AG10803 (cell line): ENCODE measurements at regions not wholly inside any gene's neighbourhood (a gene's known extent, or its start where the extent isn't known, plus 50 kb on each side); places are given as distances from the start of the nearest gene placed in this dataset.
"Not testable (repeated sequence)": the region's sequence is repeated elsewhere in the genome, so short reads cannot be mapped to it uniquely, and the experiment has no call there.

ENCODE experiments used
- DNase-seq: peaks from one replicate; pipeline ENCODE4 v3.0.0; 2010; ENCODE audit warnings: low read depth
- H3K4me3 ChIP-seq: 2 replicates; pipeline ENCODE4 v1.5.1; 2011; ENCODE audit warnings: mild to moderate bottlenecking, low read length, control low read depth
- TF ChIP-seq, protein P1 (sequence below): conservative IDR thresholded peaks from 2 replicates; pipeline ENCODE4 v1.5.1; 2011; ENCODE audit warnings: mild to moderate bottlenecking, low read length, control low read depth, inconsistent platforms

DNA sequence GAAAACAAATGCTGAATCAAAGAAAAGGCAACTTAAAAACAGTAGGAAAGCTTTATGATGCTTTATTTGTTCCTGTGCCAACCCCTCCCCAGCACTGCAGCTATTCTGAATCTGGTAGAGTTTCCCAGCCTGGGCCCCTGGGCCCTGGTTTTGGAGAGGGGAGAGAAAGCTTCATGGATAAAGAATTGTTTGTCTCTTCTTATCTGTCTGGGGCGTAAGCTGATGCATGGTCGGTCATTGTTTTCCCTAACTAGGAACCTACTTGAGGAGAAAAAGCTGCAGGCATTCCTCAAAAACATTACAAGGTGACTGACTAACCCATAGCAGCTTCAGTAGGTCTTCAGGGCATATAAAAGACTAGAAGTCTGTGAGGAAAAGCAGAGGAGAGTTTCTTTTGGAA lies 758.1 kb upstream of the EPHA7 start:
- H3K4me3 ChIP-seq: no peak overlapping the region
- TF ChIP-seq, protein P1, sequence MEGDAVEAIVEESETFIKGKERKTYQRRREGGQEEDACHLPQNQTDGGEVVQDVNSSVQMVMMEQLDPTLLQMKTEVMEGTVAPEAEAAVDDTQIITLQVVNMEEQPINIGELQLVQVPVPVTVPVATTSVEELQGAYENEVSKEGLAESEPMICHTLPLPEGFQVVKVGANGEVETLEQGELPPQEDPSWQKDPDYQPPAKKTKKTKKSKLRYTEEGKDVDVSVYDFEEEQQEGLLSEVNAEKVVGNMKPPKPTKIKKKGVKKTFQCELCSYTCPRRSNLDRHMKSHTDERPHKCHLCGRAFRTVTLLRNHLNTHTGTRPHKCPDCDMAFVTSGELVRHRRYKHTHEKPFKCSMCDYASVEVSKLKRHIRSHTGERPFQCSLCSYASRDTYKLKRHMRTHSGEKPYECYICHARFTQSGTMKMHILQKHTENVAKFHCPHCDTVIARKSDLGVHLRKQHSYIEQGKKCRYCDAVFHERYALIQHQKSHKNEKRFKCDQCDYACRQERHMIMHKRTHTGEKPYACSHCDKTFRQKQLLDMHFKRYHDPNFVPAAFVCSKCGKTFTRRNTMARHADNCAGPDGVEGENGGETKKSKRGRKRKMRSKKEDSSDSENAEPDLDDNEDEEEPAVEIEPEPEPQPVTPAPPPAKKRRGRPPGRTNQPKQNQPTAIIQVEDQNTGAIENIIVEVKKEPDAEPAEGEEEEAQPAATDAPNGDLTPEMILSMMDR: no peak
- DNase-seq: no peak

DNA sequence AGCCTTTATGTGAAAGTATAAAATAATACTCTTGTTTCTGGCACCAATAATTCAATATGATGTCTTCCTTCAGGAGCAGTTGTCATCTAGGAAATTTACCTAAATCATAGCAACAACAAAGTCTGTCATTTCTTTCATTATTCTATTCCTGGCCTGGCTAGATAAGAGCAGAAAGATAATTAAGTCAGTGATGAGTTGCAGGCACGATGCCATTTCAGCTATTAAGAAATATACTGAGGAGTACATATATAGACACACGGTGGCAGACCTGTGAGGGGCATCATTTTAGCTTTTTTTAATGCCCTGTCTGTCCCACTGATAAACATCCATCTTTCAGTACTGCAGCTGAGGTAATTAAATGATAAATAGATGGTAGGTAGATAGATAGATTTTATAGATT lies 756.1 kb upstream of the EPHA7 start:
- TF ChIP-seq, protein P1: no peak
- H3K4me3 ChIP-seq: no peak overlapping the region
- DNase-seq: no peak

DNA sequence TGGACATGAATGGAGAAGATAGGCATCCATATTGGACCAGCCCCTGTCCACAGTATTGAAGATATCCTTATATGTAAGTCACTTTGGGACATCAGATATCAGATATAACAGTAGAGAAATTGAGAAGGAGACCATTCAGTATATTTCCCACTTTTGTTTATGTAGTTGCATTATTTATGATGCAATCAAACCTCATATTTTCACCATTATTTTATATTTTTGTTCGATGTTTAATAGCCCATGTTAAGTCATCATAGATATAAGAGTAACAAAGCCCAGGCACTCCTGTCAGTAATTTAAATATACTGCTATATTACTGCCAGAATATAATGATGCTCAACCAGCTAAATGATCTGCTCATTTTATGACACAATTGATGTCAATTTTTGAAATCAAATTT lies 744.5 kb upstream of the EPHA7 start:
- DNase-seq: no peak
- TF ChIP-seq, protein P1: no peak
- H3K4me3 ChIP-seq: no peak overlapping the region

DNA sequence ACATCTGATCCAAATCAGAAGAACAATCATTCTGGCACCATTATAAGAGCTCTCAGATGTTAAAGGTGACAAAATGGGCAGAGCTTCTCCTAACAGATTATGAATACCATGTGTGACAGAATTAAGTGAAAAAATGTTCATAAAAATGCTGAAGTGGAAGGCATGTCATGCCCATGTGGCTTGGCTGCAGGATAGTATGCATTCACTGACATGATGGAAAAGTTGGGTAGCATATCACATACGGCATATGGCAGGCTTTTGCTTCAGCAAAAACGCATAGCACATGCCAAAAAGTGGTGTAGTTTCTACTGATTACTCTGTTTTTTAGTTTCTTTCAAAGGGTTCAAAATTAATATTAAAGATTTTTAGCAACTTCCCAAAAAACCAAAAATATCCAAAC lies 731.5 kb upstream of the EPHA7 start:
- TF ChIP-seq, protein P1: no peak
- no peak for DNase-seq
- no peak overlapping the region for H3K4me3 ChIP-seq

DNA sequence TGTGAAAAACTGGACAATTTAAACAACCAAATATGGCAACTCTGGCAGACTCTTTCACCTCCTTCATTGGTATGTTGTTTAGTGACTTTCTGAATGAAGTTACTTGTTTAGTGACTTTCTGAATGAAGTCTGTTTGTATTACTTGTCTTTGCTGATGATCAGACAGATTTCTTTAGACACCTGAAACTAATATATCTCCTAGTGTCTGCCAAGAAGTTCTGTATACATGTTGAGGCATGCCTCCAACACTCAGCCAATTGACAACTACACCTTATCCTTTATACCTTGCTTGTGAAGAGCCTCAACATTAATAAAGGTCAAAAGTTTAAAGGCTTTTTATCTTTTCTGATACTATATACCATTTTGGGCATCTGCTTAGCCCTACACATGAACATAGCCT lies 725.4 kb upstream of the EPHA7 start:
- TF ChIP-seq, protein P1: no peak
- no peak overlapping the region for H3K4me3 ChIP-seq
- DNase-seq: no peak

DNA sequence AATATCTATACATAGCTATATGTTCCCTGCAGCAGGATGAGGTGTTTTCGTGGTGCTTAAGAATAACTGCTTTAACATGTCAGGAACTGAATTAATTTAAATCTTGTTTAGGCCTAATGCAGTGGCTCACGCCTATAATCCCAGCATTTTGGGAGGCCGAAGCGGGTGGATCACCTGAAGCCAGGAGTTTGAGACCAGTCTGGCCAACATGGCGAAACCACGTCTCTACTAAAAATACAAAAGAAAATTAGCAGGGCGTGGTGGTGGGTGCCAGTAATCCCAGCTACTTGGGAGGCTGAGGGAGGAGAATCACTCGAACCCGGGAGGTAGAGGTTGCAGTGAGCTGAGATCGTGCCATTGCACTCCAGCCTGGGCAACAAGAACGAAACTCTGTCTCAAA lies 717.8 kb upstream of the EPHA7 start:
- not testable (repeated sequence) for DNase-seq

DNA sequence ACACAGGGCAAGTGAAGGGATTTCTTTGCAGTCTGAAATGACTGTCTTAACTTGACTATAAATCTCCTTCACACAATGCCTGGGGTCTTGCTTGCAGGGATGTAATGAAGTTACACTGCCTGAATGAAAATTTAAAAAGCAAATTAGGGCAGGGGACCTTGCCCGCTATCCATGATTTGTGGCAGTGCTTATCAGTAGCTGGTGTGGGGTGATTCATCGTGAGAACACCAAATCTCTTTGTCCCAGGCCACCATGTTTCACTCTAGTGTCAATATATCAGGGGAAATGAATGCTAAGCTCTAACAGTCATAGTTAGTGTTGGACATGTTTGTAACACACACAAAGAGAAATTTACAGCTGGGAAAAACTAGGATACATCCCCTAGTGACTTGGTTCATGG lies 713.7 kb upstream of the EPHA7 start:
- no peak for DNase-seq
- no peak overlapping the region for H3K4me3 ChIP-seq
- TF ChIP-seq, protein P1: no peak

More for the DNA sequence above, 717.8 kb upstream of the EPHA7 start:
- not testable (repeated sequence) for H3K4me3 ChIP-seq

DNA sequence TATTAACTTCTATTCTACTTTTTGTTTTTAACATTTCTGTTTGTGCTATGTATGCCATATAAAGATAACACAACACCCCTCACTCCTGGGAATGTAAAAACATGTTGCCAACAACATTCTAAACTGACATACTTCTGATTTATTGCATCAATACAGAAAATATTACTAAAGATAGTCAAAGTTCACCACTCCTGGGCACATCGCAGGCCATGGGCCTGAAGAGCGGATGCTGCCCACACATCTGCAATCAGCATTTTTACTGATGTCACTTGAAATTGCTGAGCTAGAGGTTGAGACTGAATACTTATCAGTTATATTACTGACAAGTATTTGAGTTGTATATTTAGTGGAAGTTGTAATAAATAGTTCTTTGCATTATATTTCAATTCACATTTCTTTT lies 711.9 kb upstream of the EPHA7 start:
- DNase-seq: no peak
- TF ChIP-seq, protein P1: no peak
- no peak overlapping the region for H3K4me3 ChIP-seq
